ENCODE measurements at regions not wholly inside any gene's neighbourhood (a gene's known extent, or its start where the extent isn't known, plus 50 kb on each side); places are given as distances from the start of the nearest gene placed in this dataset.
"Not testable (repeated sequence)": the region's sequence is repeated elsewhere in the genome, so short reads cannot be mapped to it uniquely, and the experiment has no call there.

- CTCF ChIA-PET = no interaction called here
- intact Hi-C loops (cut with DNase I, micrococcal nuclease) = no loop called here
- no peaks in the 10 kb centered on the region for H3K27me3 ChIP-seq (ENCODE audit: control insufficient read depth in 1 of 2, insufficient read depth in 2 of 2, low read length in 2 of 2)
- Mint-ChIP-seq H3K4me3 (no peak overlapping the region), H3K4me1 (ENCODE audit: low read depth) (no peaks in the 10 kb centered on the region), H3K9me3 (peaks cover 7% of the 10 kb centered on the region), H3K27me3 (peaks cover 5% of the 10 kb centered on the region), H3K36me3 (ENCODE audit: low read depth) (no peaks in the 10 kb centered on the region), H3K27ac (no peak overlapping the region)
- H3K27ac ChIP-seq (ENCODE audit: low read depth in 1 of 2, low read length in 2 of 2) = no peak overlapping the region
- DNase-seq = no peak
- no peak for TF ChIP-seq CTCF (IDR thresholded peaks at IDR 0.05)
- no peak overlapping the region for H3K4me3 ChIP-seq (ENCODE audit: low read length)
- no peak for ATAC-seq (ENCODE audit: poor library complexity)
- H3K4me1 ChIP-seq (ENCODE audit: insufficient read depth, low read length) = no peaks in the 10 kb centered on the region
- POLR2A ChIA-PET = no interaction called here
- peaks cover 0 to 3% of the 10 kb centered on the region in 2 experiments for H3K9me3 ChIP-seq (ENCODE audit: control insufficient read depth in 1 of 2, insufficient read depth in 1 of 2, low read length in 2 of 2)
- no peaks in the 10 kb centered on the region for H3K36me3 ChIP-seq (ENCODE audit: insufficient read depth, low read length)
These were observed 193.0 kb downstream of the NAA11 start for GRCh38 chr4:79132826-79133225.

GRCh38 chr4:79121875-79122358 lies 182.7 kb upstream of the PAQR3 start:
- intact Hi-C loops (cut with DNase I, micrococcal nuclease) = no loop called here
- no peak overlapping the region for H3K27ac ChIP-seq (ENCODE audit: low read depth in 1 of 2, low read length in 2 of 2)
- no peaks in the 10 kb centered on the region for H3K36me3 Mint-ChIP-seq (ENCODE audit: low read depth)
- ChIA-PET POLR2A (no interaction called here), CTCF (no interaction called here)
- peaks cover 41% of the 10 kb centered on the region for H3K9me3 Mint-ChIP-seq
- H3K4me3 ChIP-seq (ENCODE audit: low read length) = no peak overlapping the region
- H3K4me3 Mint-ChIP-seq = no peak overlapping the region
- no peaks in the 10 kb centered on the region for H3K27me3 Mint-ChIP-seq
- ATAC-seq (ENCODE audit: poor library complexity) = no peak
- H3K27me3 ChIP-seq (ENCODE audit: control insufficient read depth in 1 of 2, insufficient read depth in 2 of 2, low read length in 2 of 2) = no peaks in the 10 kb centered on the region
- no peaks in the 10 kb centered on the region for H3K36me3 ChIP-seq (ENCODE audit: insufficient read depth, low read length)
- no peak for TF ChIP-seq CTCF (IDR thresholded peaks at IDR 0.05)
- no peak overlapping the region for H3K27ac Mint-ChIP-seq
- H3K4me1 Mint-ChIP-seq (ENCODE audit: low read depth) = no peaks in the 10 kb centered on the region
- H3K9me3 ChIP-seq (ENCODE audit: control insufficient read depth in 1 of 2, insufficient read depth in 1 of 2, low read length in 2 of 2) = peaks cover 9 to 11% of the 10 kb centered on the region in 2 experiments
- no peaks in the 10 kb centered on the region for H3K4me1 ChIP-seq (ENCODE audit: insufficient read depth, low read length)
- no peak for DNase-seq

- no peak for DNase-seq
- no peak overlapping the region for H3K4me3 ChIP-seq (ENCODE audit: low read length)
- intact Hi-C loops (cut with DNase I, micrococcal nuclease) = no loop called here
- H3K9me3 Mint-ChIP-seq = peaks cover 41% of the 10 kb centered on the region
- no peaks in the 10 kb centered on the region for H3K27me3 Mint-ChIP-seq
- TF ChIP-seq CTCF (IDR thresholded peaks at IDR 0.05) = no peak
- no peaks in the 10 kb centered on the region for H3K36me3 ChIP-seq (ENCODE audit: insufficient read depth, low read length)
- CTCF ChIA-PET = no interaction called here
- no peaks in the 10 kb centered on the region for H3K36me3 Mint-ChIP-seq (ENCODE audit: low read depth)
- no peaks in the 10 kb centered on the region for H3K4me1 ChIP-seq (ENCODE audit: insufficient read depth, low read length)
- POLR2A ChIA-PET = no interaction called here
- no peak for ATAC-seq (ENCODE audit: poor library complexity)
- H3K9me3 ChIP-seq (ENCODE audit: control insufficient read depth in 1 of 2, insufficient read depth in 1 of 2, low read length in 2 of 2) = peaks cover 11 to 12% of the 10 kb centered on the region in 2 experiments
- no peak overlapping the region for H3K27ac ChIP-seq (ENCODE audit: low read depth in 1 of 2, low read length in 2 of 2)
- no peak overlapping the region for H3K4me3 Mint-ChIP-seq
- no peaks in the 10 kb centered on the region for H3K27me3 ChIP-seq (ENCODE audit: control insufficient read depth in 1 of 2, insufficient read depth in 2 of 2, low read length in 2 of 2)
- H3K4me1 Mint-ChIP-seq (ENCODE audit: low read depth) = no peaks in the 10 kb centered on the region
- no peak overlapping the region for H3K27ac Mint-ChIP-seq
These were observed 182.0 kb upstream of the PAQR3 start for GRCh38 chr4:79121223-79121622.

- H3K27ac Mint-ChIP-seq; H3K36me3 ChIP-seq (ENCODE audit: insufficient read depth, low read length); POLR2A ChIA-PET; H3K27ac ChIP-seq (ENCODE audit: low read depth in 1 of 2, low read length in 2 of 2); DNase-seq; H3K4me3 Mint-ChIP-seq; H3K27me3 ChIP-seq (ENCODE audit: control insufficient read depth in 1 of 2, insufficient read depth in 2 of 2, low read length in 2 of 2); CTCF ChIA-PET; intact Hi-C loops (cut with DNase I, micrococcal nuclease); H3K4me3 ChIP-seq (ENCODE audit: low read length); H3K4me1 Mint-ChIP-seq (ENCODE audit: low read depth); H3K36me3 Mint-ChIP-seq (ENCODE audit: low read depth); H3K4me1 ChIP-seq (ENCODE audit: insufficient read depth, low read length); ATAC-seq (ENCODE audit: poor library complexity); H3K27me3 Mint-ChIP-seq: not testable (repeated sequence)
- H3K9me3 Mint-ChIP-seq = peaks cover 30% of the 10 kb centered on the region
- peaks cover 10 to 11% of the 10 kb centered on the region in 2 experiments for H3K9me3 ChIP-seq (ENCODE audit: control insufficient read depth in 1 of 2, insufficient read depth in 1 of 2, low read length in 2 of 2)
These were observed 177.8 kb upstream of the PAQR3 start for GRCh38 chr4:79117051-79117450.
